ENCODE measurements at regions not wholly inside any gene's neighbourhood (a gene's known extent, or its start where the extent isn't known, plus 50 kb on each side); places are given as distances from the start of the nearest gene placed in this dataset.

GRCh38 chr17:71934520-71934919 lies 186.3 kb upstream of the SOX9 start:
- TF ChIP-seq CTCF (IDR thresholded peaks at IDR 0.05; ENCODE audit: insufficient read depth, low read length, poor library complexity, severe bottlenecking): no peak
- no peak for TF ChIP-seq EZH2phosphoT487 (conservative IDR thresholded peaks at IDR 0.05; ENCODE audit: low read length)
